CD1c-positive myeloid dendritic cell (primary cell): ENCODE measurements at regions not wholly inside any gene's neighbourhood (a gene's known extent, or its start where the extent isn't known, plus 50 kb on each side); places are given as distances from the start of the nearest gene placed in this dataset.
A peak's percentile ranks its signal among the peaks of the same experiment; 100 is the strongest.

Experiments
- DNase-seq: peaks from one replicate; pipeline ENCODE4 v3.0.0-alpha.2; 2016; ENCODE audit errors: extremely low spot score

DNA sequence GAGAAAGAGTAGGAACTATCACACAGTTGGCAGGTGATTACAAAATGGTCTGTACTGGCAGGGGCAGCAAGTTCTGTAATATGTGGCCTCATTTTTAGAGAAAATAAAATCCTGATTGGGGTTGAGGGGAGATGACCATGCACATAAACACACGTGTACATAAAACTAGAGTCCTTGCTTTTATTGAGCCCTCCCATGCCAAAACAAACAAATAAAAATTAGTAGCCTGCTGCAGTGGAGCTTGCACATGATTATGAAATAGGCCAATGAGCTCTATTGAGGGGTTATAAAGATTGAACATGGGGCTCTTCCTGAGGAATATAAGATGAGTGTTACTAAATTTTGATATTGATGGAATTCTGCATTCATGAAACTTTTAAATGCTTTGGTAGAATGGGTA lies 248.4 kb downstream of the ELAVL2 start:
- no peak for DNase-seq

DNA sequence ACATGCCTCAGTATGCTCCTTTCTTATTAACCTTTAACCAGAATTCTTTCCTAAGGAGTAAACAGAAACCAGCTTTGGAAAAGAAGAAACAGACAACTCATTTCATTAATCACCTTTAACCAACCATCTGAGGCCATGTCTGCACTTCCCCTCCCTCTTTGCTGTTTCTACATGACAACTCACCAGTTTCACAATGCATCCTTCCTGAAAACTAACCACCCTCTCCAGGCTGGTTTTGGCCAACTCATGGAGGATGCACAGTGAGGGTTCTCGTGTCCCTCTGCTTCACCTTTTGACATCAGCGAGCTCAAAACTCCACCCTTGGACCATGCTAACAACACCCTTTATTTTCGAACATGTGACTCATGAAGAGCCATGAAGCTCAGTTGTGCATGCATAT lies 244.1 kb downstream of the ELAVL2 start:
- DNase-seq = peak; percentile 15

DNA sequence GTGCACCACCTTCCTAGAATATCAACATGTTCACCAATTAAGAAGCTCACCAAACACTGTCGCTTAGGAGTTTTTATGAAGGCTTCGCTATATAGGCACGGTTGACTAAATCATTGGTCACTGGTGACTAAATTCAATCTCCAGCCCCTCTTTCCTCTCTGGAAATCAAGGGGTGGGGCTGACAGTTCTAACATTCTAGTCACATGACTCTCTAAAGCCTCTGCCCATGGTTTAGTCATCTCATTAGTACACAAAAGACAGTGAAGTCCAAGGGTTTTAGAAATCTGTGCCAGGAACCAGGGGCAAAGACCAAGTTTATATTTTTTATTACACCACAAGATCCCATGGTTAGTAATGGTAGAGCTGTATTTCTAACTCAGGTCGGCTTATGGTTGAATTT lies 243.2 kb downstream of the ELAVL2 start:
- DNase-seq = no peak

DNA sequence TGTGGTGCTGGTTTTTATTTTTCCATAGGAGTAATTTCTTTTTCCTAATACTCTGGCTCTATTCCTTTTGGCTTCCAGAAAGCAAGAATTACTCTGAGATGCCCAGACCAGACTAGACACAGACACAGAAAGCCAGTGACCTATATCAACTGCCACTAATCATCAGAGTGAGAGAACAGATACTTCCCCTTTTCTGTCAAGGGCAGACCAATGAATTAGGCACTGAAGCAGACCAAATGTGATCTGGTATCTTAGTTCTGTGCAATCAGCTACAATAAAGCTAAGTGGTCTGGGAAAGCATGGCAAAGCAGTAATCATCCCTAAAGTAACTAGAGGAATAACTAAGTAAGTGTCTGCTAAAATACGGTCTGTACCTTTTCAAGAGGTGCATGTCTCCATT lies 239.1 kb downstream of the ELAVL2 start:
- DNase-seq = no peak

DNA sequence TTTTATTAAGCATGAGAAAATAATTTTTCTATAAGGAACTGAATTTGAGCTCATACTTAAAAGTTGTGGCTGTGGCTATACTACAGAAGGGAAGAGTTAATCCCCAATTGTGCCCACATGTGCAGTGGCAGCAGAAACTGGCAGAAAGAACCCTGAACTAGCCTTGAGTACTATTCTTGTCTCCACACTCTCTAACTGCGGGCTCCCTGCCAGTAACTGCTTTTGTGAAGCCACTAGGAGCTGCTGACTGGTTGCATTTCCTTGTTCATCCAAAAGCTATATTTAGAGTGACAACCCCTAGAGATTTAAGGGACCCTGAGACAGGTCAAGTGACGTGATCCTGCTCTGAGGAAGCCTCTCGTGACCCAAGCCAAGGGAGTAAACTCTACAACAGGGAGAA lies 238.6 kb downstream of the ELAVL2 start:
- DNase-seq = no peak

DNA sequence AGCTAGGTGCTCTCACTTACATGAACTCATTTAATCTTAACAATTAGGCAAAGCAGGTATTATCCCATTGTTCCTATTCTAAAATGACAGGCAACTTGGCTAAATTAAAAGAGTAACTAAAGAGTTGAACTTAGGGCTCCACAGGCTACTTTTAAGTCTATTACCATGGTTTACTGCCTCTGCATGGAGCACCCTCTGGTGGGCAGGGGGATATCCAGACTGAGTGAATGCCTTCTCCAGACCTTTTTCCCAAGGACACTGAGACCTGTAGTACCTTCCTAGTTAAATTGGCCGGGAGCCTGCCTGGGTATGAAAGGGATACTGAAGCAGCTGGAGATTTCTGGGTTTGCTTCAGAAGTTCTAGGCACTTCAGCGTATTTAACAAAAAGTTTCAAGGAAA lies 238.1 kb downstream of the ELAVL2 start:
- DNase-seq = no peak

DNA sequence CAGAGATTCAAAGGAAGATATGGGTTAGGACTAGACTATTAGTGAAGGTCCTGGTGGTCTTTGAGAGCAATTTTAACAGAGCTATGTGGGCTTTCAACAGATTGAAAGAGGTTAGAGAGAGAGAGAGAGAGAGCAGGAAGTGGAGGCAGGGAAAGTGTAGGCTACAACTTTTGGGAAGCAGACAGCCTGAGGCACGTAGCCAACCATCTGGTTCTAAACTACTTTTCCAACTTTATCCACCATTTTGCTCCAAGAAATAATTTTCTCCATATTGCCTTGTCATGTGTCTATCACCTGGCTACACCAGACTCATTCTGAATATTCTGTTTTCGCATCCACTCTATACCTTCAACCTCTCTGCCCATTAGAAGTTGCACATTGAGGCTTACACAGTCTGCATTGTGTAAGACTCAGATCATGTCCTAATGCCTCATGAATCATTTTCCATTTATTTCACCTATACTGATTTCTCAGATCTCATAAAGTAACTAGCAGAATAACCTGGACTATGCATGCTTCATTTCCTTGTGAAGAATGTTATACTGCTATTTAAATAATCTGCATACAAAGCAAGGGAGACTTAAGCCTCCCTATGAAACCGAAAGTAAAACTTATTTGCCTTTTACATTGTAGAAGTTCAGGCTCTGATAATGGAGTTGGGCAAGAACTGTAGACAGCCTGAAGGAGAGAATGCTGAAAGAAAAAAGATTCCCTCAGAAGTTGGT lies 235.6 kb downstream of the ELAVL2 start:
- no peak for DNase-seq

DNA sequence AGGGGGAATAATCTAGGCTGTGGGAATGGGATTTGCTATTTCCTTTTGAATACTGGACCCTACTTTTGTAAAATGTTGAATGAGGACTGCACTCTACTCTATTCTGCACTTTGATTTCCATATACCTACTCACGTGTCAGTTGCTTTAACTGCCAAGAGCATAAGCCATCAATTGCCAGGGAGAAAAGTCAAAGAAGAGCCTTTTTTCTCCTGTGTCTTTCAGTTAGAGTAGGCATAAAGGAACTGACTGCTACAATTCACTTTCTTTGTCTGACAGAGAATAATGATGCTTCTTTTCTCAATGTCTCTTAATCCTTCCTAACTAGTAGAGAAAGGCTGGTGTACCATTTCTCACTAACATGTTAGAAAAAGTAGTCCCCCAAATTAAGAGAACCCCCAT lies 231.6 kb downstream of the ELAVL2 start:
- DNase-seq = no peak

DNA sequence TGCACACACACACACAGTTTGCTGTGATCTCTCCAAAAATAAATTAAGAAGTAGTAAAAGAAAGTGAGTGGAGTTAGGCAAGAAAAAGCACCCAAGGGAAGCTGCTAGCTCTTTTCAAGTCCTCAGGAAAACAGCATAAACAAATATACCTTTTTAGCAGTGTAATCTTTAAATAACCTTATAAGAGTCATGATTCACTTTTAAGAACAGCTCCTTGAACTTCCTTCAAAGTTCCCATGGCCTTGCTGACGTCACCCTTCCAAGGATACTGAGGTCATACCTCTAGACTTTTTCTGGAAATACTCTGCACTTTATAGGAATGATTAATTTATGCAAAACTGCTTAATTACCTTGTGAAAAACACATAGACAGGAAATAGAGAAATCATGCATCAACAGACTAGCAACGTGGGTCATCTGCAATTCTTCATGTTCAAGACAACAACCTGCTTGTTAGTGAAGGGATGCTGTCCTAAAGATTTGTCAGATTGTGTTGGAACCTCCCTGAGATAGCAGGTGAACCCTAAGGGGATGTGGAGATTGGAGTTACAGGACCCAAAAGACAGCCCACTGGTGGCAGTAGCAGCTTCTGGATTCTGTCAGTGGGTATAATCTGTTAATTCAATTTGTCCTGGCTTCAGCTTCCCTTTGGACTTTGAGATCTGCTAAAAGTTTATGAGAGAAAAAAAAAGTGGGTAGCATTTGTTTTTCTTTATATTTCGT lies 229.0 kb downstream of the ELAVL2 start:
- no peak for DNase-seq

DNA sequence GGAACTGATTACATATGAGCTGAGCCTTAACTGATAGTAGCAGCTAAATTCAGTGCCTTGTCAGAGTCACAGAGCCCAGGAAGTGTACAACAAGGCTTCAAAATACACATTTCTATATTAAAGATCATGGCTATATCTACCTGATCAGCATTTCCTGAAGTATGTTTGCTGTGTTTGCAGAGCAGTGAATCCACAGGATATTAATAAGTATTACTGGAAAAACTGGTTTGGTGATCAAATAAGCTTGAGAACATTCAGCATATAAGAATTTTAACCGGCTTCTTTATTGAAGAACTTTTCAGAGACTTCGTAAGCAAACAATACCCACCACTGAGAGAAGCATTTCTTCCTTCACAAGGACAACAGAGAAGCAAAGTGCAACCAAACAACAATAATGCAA lies 227.0 kb downstream of the ELAVL2 start:
- DNase-seq = no peak

DNA sequence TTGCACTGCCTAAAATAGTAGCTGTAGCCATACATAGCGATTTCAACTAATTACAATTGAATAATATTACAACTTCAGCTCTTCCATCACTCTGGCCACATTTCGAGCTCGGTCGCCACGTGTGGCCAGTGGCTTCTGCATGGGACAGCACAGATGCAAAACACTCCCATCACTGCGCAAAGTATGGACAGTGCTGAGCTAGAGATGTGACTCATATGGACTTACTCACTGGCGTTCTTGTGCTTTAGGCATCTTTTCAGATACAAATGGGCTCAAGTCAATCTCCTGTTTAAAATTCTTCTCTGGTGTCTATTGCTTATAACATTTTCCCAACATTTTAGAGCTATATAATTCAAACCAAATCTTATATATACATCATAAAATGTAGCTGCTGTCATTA lies 222.7 kb downstream of the ELAVL2 start:
- DNase-seq = no peak

DNA sequence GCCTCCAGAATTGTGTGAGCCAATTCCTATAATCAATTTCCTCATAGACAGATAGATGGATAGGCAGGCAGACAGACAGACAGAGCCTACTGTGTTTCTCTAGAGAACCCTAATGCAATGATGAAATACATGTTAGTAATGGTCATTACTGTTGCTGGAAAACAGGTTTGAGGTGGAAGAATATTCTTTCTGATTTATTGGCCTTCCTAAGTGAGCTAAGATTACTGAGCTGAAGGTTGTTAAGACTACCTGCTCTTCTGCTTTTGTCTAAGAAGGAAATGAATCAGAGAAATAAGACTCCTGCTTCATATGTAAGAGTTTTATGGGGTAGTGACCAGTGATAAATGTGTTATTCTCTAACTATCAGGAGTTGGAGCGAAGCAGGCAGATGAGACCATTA lies 219.9 kb downstream of the ELAVL2 start:
- DNase-seq = no peak

DNA sequence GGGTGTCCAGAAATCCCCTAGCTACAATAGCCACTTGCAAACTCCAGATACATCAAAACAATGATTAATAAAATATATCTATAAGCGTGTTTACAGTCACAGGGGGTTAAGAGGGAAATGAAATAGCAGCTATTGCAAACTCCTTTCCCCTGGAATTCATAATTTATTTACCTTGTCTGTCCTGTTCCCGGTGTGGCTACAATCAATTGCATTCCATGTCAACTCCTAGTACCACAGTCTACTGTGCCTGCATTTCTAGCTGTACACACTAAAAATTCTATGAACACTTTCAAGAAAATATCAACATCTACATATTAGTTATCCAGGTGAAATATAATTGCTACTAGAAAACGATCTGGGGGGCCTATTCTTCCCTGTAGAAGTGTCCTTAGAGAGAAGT lies 217.6 kb downstream of the ELAVL2 start:
- no peak for DNase-seq

DNA sequence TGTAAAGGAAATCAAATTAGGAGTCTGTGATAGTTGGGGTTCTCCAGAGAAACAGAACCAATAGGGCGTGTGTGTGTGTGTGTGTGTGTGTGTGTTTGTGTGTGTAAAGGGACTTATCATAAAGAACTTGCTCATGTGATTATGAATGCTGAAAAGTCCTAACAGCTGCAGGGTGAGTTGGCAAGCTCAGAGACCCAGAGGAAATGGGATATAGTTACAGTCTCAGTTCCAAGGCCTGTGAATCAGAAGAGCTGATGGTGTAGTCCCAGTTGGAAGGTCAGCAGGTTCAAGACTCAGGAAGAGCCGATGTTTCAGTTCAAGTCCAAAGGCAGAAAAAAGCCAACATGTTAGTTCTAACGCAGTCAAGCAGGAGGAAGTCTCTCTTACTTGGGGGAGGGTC lies 214.2 kb downstream of the ELAVL2 start:
- DNase-seq = no peak

DNA sequence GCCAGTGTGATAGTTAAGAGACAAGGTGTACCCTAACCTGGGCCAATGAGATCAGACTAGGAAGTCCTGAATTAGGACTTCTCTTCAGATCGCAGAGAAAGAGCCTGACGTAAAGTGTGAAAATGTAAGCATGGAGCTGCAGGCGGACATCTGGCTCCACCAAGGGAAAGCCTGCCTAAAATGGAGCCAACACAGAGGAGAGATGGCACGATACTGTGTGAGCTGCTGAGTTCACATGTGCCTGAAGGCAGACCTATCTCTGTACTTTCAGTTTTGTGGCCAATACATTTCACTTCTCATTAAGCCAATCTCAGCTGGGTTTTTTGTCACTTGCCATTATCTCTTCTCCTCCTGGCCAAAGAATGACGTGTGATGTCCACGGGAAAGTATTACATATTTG lies 210.5 kb downstream of the ELAVL2 start:
- no peak for DNase-seq

DNA sequence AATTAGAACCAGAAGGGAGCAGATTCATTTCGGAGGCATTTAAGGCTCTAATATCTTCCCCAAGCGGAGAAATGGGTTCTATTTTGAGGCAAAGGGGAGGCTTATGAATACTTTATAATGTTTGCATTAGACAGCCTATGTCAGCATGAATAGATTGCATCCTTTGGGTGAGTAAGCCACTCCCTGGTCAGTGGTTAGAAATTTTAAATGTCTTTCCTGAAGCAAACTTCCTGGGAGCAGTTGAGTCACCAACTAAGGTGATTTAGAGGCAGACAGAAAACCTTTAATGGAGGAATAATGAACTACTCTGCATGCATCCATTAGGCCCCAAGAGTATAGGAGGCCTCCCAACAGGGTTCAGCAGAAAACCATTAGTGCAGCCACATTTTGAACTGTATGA lies 204.9 kb downstream of the ELAVL2 start:
- no peak for DNase-seq

DNA sequence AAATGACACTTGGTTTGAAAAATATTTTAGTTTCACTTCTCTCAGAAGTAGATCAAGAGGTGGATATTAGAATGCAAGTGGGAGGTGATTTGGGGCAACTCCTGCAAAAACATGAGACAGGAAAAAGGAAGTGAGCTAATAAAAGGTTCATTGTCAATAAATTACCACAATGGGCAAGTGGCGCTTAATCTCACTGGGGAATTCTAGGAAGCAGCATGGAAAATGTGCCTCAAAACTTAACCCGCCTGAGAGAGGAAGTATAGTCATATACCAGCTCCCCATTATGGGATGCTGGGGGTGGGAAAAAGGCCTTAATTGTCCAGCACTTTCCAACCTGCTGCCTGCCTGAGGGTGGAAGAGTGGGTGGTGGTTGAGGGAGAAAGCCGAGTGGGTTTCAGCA lies 204.1 kb downstream of the ELAVL2 start:
- DNase-seq = no peak

DNA sequence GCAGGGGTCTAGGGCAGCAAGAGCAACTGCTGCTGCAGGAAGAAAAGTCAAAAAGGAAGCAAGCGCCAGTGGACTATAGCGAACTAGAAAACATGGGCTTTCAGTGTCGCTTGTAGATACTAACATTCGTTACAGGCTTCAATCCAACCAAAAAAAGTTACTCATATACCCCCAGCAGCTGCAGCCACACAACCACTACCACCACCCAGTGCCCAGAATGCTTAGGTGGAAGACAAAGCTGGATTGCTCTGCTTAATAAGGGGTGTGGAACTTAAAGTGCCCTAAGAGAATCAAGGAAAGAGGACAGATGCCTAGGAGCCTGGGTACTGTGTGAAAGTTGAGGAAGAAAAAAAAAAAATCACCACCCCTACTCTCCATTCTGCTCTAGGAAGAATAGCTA lies 203.6 kb downstream of the ELAVL2 start:
- DNase-seq = no peak

DNA sequence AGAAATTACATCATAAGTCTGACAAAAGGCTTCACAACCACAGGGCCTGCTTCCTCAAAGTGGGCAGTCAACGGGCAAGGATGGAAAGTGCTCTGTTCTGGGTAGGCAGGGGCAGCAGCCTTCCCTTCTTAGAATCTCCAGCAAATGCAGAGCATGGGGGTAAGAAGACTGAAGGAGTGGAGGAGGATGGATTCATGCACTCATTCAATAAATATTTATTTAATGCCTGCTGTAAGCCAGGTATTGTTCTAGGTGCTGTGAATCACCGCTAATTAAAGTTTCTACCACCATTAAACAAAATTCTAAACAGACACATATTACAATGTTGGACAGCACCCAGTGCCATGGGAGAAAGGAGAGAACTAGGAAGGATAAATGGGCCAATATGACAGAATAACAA lies 195.6 kb downstream of the ELAVL2 start:
- DNase-seq = no peak

DNA sequence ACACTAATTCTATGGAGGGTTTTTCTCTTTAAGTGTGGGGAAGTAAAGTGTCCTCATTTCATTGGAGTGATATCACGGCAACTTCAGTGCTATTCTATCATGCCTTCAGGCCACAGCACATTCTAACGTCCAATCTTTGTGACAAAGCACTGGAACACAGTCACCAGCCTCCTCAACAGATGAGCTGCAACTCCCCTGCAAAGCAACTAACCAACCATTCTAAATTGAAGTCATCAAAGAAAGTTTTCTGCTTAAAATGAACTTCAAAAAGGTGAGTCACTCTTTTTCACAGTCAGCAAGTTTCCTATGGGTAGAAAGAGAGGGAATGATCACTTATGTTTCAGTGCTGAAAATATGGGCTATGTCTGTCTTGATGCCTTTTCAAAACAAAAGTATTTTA lies 190.8 kb downstream of the ELAVL2 start:
- no peak for DNase-seq

DNA sequence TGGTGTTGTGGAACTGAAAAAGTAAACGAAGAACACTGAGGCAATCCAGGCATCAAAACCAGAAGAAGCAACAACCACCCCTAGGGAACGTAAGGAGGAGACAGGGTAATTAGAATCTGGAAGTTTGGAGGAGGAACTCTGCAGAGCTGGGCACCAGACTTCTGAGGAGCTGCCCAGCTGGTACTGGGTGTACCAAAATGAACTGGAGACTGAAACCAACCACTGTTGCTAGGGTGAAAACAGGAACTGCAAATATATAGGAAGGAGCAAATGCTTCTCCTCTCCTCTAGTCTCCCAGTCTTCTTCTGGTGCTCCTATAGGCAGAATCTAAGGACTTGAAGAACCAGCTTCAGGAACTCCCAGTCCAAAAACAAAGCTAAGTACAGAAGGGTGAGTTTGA lies 189.8 kb downstream of the ELAVL2 start:
- DNase-seq = no peak

DNA sequence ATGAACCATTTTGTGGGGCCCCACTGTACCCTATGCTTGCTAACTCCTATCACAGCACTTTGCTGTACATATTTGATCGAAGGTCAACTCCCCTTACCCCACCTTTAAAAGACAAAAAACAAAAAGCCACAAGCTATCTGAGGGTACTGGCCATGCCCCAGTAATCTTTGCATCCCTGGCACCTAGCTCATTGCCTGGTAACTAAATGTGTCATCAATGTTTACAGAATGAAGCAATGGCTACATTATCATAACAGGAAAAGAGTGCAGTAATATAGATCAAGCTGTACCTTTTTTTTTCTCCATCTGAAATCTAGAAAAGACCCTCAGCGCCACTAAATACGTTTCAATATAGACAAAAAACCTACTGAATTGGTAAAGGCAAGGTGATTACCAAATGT lies 188.0 kb downstream of the ELAVL2 start:
- DNase-seq = no peak

DNA sequence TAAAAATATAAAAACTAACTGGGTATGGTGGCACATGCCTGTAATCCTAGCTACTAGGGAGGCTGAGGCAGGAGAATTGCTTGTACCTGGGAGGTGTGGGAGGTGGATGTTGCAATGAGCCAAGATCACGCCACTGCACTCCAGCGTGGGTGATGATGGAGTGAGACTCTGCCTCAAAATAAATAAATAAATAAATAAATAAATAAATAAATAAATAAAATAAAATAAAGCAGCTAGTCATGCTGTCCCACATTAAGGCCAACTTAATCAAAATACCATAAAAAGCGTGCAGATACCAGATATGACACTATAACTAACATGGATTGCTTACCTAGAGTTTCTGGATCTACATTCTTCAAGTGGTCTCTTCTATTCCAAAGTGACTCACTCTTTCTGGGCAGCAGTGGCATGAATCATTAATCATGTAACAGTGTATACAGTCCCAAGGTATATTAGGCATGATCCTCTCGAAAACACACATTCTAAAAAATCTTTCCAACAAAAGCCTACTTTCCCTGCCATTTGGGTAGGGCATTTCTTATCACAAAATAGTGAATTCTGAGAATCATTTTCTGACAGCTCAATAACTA lies 187.1 kb downstream of the ELAVL2 start:
- DNase-seq = no peak
